ENCODE measurements at regions not wholly inside any gene's neighbourhood (a gene's known extent, or its start where the extent isn't known, plus 50 kb on each side); places are given as distances from the start of the nearest gene placed in this dataset.

- no peak for DNase-seq
- Mint-ChIP-seq H3K9me3 (no peaks in the 10 kb centered on the region), H3K4me1 (peaks cover 61% of the 10 kb centered on the region), H3K27me3 (ENCODE audit: low read depth, poor library complexity) (peaks cover 12% of the 10 kb centered on the region), H3K27ac (no peak overlapping the region), H3K36me3 (ENCODE audit: low read depth) (no peaks in the 10 kb centered on the region), H3K4me3 (no peak overlapping the region)
- no peak for TF ChIP-seq CTCF (IDR thresholded peaks at IDR 0.05)
Observed at GRCh38 chr2:2636813-2637212, 305.7 kb upstream of the MYT1L start.

GRCh38 chr2:2635025-2635528 is 304.0 kb upstream of the MYT1L start:
- H3K4me3 Mint-ChIP-seq: no peak overlapping the region
- peaks cover 4% of the 10 kb centered on the region for H3K36me3 Mint-ChIP-seq (ENCODE audit: low read depth)
- H3K9me3 Mint-ChIP-seq: no peaks in the 10 kb centered on the region
- DNase-seq: no peak
- peaks cover 10% of the 10 kb centered on the region for H3K27me3 Mint-ChIP-seq (ENCODE audit: low read depth, poor library complexity)
- peaks cover 44% of the 10 kb centered on the region for H3K4me1 Mint-ChIP-seq
- no peak overlapping the region for H3K27ac Mint-ChIP-seq
- TF ChIP-seq CTCF (IDR thresholded peaks at IDR 0.05): no peak

- Mint-ChIP-seq H3K4me1 (peaks cover 25% of the 10 kb centered on the region), H3K27ac (no peak overlapping the region), H3K4me3 (no peak overlapping the region), H3K9me3 (peaks cover 9% of the 10 kb centered on the region), H3K27me3 (ENCODE audit: low read depth, poor library complexity) (peaks cover 14% of the 10 kb centered on the region), H3K36me3 (ENCODE audit: low read depth) (peaks cover 4% of the 10 kb centered on the region)
- DNase-seq: no peak
- TF ChIP-seq CTCF (IDR thresholded peaks at IDR 0.05): no peak
Observed at GRCh38 chr2:2633017-2633416, 301.9 kb upstream of the MYT1L start.

- Mint-ChIP-seq H3K36me3 (ENCODE audit: low read depth) (no peaks in the 10 kb centered on the region), H3K4me3 (no peak overlapping the region), H3K27ac (no peak overlapping the region), H3K4me1 (no peaks in the 10 kb centered on the region), H3K27me3 (ENCODE audit: low read depth, poor library complexity) (peaks cover 17% of the 10 kb centered on the region), H3K9me3 (no peaks in the 10 kb centered on the region)
- DNase-seq: no peak
- no peak for TF ChIP-seq CTCF (IDR thresholded peaks at IDR 0.05)
Observed at GRCh38 chr2:2623939-2624338, 292.9 kb upstream of the MYT1L start.

- H3K36me3 Mint-ChIP-seq (ENCODE audit: low read depth): no peaks in the 10 kb centered on the region
- no peak overlapping the region for H3K4me3 Mint-ChIP-seq
- DNase-seq: no peak
Observed at GRCh38 chr2:2621855-2622254, 290.8 kb upstream of the MYT1L start.

More at GRCh38 chr2:2621855-2622254, 290.8 kb upstream of the MYT1L start:
- H3K9me3 Mint-ChIP-seq: no peaks in the 10 kb centered on the region
- no peak for TF ChIP-seq CTCF (IDR thresholded peaks at IDR 0.05)
- no peak overlapping the region for H3K27ac Mint-ChIP-seq
- H3K4me1 Mint-ChIP-seq: no peaks in the 10 kb centered on the region
- peaks cover 27% of the 10 kb centered on the region for H3K27me3 Mint-ChIP-seq (ENCODE audit: low read depth, poor library complexity)

Measured in nephron progenitor cell (in vitro differentiated cells).